ENCODE measurements at regions not wholly inside any gene's neighbourhood (a gene's known extent, or its start where the extent isn't known, plus 50 kb on each side); places are given as distances from the start of the nearest gene placed in this dataset.

- ChIA-PET POLR2A (no interaction called here), CTCF (no interaction called here)
- no peaks in the 10 kb centered on the region for H3K4me1 ChIP-seq (ENCODE audit: control insufficient read depth in 2 of 2, insufficient read depth in 2 of 2, low read length in 2 of 2)
- Mint-ChIP-seq H3K27ac (no peak overlapping the region), H3K4me3 (no peak overlapping the region), H3K27me3 (no peaks in the 10 kb centered on the region), H3K4me1 (no peaks in the 10 kb centered on the region), H3K9me3 (ENCODE audit: insufficient read depth) (peaks cover 8% of the 10 kb centered on the region)
- TF ChIP-seq EZH2 (IDR thresholded peaks at IDR 0.05; ENCODE audit: borderline replicate concordance, insufficient read depth, low read depth, low read length, poor library complexity, severe bottlenecking) (no peak), CTCF (IDR thresholded peaks at IDR 0.05) (no peak)
- peaks cover 0 to 17% (median 0%) of the 10 kb centered on the region in 3 donors for H3K9me3 ChIP-seq (ENCODE audit: control extremely low read depth in 1 of 3, control insufficient read depth in 2 of 3, insufficient read depth in 1 of 3, low read length in 2 of 3)
- ATAC-seq (ENCODE audit: low read depth) (no peak), DNase-seq (no peak)
- H3K4me3 ChIP-seq (ENCODE audit: control extremely low read depth in 1 of 5, extremely low read depth in 1 of 5, insufficient read depth in 1 of 5, low read depth in 2 of 5, low read length in 4 of 5): no peak overlapping the region
- H3K27ac ChIP-seq (ENCODE audit: low read length in 2 of 2): no peak overlapping the region
- H3K36me3 ChIP-seq (replicated peaks in 1 of 2; ENCODE audit: control extremely low read depth in 1 of 2, control insufficient read depth in 1 of 2, extremely low read depth in 1 of 2, insufficient read depth in 2 of 2, low read length in 1 of 2): no peaks in the 10 kb centered on the region
- no peak overlapping the region for H3K4me2 ChIP-seq (replicated peaks; ENCODE audit: low read depth, low read length, poor library complexity, severe bottlenecking)
- intact Hi-C loops (cut with micrococcal nuclease): no loop called here
- H3K79me2 ChIP-seq (ENCODE audit: control insufficient read depth, insufficient read depth, low read length): no peaks in the 10 kb centered on the region
- no peak overlapping the region for H2AFZ ChIP-seq (ENCODE audit: insufficient read depth, low read depth, low read length, poor library complexity, severe bottlenecking)
- H3K27me3 ChIP-seq (replicated peaks in 1 of 4; ENCODE audit: control extremely low read depth in 1 of 4, control insufficient read depth in 3 of 4, insufficient read depth in 4 of 4, low read length in 3 of 4): no peaks in the 10 kb centered on the region
- WGBS (ENCODE audit: insufficient coverage): no CpG with 5 or more reads among the region's 1 CpG
- H4K20me1 ChIP-seq (ENCODE audit: control insufficient read depth, insufficient read depth, low read length, poor library complexity, severe bottlenecking): no peaks in the 10 kb centered on the region
- H3K9ac ChIP-seq (ENCODE audit: low read length): no peak overlapping the region
Observed at GRCh38 chr17:70859829-70860228, 690.5 kb downstream of the KCNJ2 start.

GRCh38 chr17:70862295-70862694 lies 693.0 kb downstream of the KCNJ2 start:
- H4K20me1 ChIP-seq (ENCODE audit: control insufficient read depth, insufficient read depth, low read length, poor library complexity, severe bottlenecking): no peaks in the 10 kb centered on the region
- WGBS (ENCODE audit: insufficient coverage): no CpG with 5 or more reads among the region's 1 CpG
- H3K4me2 ChIP-seq (replicated peaks; ENCODE audit: low read depth, low read length, poor library complexity, severe bottlenecking): no peak overlapping the region
- Mint-ChIP-seq H3K27me3 (no peaks in the 10 kb centered on the region), H3K27ac (no peak overlapping the region), H3K4me1 (no peaks in the 10 kb centered on the region), H3K4me3 (no peak overlapping the region), H3K9me3 (ENCODE audit: insufficient read depth) (peaks cover 8% of the 10 kb centered on the region)
- CTCF ChIA-PET: no interaction called here
- no peaks in the 10 kb centered on the region for H3K4me1 ChIP-seq (ENCODE audit: control insufficient read depth in 2 of 2, insufficient read depth in 2 of 2, low read length in 2 of 2)
- no peak overlapping the region for H3K4me3 ChIP-seq (ENCODE audit: control extremely low read depth in 1 of 5, extremely low read depth in 1 of 5, insufficient read depth in 1 of 5, low read depth in 2 of 5, low read length in 4 of 5)
- H3K36me3 ChIP-seq (replicated peaks in 1 of 2; ENCODE audit: control extremely low read depth in 1 of 2, control insufficient read depth in 1 of 2, extremely low read depth in 1 of 2, insufficient read depth in 2 of 2, low read length in 1 of 2): no peaks in the 10 kb centered on the region
- no peak overlapping the region for H3K9ac ChIP-seq (ENCODE audit: low read length)
- no peak overlapping the region for H2AFZ ChIP-seq (ENCODE audit: insufficient read depth, low read depth, low read length, poor library complexity, severe bottlenecking)
- intact Hi-C loops (cut with micrococcal nuclease): no loop called here
- H3K9me3 ChIP-seq (ENCODE audit: control extremely low read depth in 1 of 3, control insufficient read depth in 2 of 3, insufficient read depth in 1 of 3, low read length in 2 of 3): peaks cover 0 to 12% (median 0%) of the 10 kb centered on the region in 3 donors
- DNase-seq: no peak
- POLR2A ChIA-PET: no interaction called here
- H3K27ac ChIP-seq (ENCODE audit: low read length in 2 of 2): no peak overlapping the region
- no peak for ATAC-seq (ENCODE audit: low read depth)
- H3K79me2 ChIP-seq (ENCODE audit: control insufficient read depth, insufficient read depth, low read length): no peaks in the 10 kb centered on the region
- H3K27me3 ChIP-seq (replicated peaks in 1 of 4; ENCODE audit: control extremely low read depth in 1 of 4, control insufficient read depth in 3 of 4, insufficient read depth in 4 of 4, low read length in 3 of 4): no peaks in the 10 kb centered on the region
- TF ChIP-seq EZH2 (IDR thresholded peaks at IDR 0.05; ENCODE audit: borderline replicate concordance, insufficient read depth, low read depth, low read length, poor library complexity, severe bottlenecking) (no peak), CTCF (IDR thresholded peaks at IDR 0.05) (no peak)

Data from B cell (primary cell).